HT-29 (cell line): ENCODE measurements at regions not wholly inside any gene's neighbourhood (a gene's known extent, or its start where the extent isn't known, plus 50 kb on each side); places are given as distances from the start of the nearest gene placed in this dataset.
A peak's percentile ranks its signal among the peaks of the same experiment; 100 is the strongest.

Source experiments
- DNase-seq: peaks from one replicate; pipeline ENCODE4 v3.0.0-alpha.2; 2015; ENCODE audit warnings: low spot score

DNA sequence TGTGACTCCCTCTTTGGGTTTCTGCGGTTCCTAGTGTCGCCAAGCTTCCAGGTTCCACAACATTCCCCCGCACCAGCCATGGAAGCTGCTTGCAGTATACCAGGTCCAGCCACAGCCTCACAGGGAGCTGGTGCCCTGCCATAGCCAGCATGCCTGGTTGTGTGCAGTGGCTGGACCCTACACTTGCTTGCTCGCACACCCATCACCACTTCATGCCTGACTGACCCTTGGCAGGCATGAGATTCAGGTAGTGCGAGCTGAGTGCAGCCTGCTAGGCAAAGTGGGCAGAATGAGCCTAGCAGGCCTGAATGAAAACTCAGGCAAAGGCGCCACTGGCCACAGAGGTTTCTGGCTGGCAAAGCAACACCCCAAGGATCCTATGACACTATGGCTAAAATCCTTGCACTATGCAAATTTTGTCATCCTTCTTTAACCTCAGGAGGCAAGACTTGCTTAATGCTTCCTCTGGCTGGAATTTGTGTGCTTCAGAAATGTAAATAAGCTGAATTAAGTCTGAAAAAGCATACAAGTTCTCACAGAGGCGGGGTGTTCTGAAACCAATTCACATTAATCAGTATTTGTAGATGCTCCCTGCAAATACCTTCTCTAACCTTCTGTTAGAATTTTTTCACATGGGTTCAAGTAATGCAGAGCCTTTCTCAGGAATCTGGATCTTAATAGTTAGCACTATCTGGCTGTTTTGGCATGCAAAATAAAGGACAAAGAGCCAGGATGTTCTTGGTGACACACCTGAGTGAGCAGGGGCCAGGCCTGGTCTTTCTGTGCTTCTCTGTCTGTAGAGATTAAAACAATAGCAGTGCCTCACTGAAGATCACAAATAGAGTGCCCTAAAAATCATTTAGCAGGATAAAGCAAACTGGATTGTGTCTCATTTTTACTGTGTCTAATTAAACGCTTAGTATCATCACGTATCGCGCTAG, 256.9 kb downstream of the GPATCH2 start:
- DNase-seq = no peak

DNA sequence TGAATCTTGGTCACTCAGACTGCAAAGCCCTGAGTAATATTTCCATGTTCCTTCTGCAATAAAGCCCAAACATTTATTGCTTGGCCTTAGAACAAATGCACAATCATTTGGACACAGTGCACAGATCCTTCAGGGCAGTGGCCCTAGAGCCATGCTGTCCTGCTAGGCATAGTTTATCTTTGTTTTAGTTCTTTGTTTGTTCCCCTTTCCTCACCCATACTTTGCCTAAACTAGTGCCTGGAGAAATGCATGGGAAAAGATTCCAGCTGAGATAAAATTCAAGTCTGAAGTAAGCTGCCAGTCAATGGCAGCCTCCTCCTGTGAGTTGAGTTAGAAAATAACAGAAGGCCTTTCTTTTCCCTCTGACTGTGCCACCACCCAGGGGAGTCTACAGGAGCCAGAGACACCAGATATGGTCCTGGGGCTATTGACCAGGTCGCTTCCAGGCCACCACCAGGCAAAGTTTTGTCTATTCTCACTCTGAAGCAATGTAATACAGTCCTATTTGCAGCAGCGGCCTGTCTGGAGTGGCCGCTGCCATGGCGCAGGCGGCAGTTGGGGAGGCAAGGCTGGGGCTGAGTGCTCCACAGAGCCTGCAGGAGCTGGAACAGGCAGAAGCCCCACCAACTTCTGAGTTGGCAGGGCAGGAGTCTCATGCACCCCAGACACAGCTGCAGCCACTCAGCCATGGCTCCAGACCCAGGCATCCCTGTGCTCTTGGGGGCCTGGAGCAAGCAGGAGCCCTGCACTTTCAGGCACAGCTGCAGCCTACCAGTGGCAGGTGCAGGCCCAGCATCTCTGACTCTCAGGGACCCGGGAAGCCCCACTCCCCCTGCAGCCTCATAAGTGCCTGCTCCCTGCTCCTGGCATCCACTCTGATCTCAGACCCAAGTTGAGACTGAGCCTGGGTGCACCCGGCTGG, 258.6 kb downstream of the GPATCH2 start:
- DNase-seq = no peak

DNA sequence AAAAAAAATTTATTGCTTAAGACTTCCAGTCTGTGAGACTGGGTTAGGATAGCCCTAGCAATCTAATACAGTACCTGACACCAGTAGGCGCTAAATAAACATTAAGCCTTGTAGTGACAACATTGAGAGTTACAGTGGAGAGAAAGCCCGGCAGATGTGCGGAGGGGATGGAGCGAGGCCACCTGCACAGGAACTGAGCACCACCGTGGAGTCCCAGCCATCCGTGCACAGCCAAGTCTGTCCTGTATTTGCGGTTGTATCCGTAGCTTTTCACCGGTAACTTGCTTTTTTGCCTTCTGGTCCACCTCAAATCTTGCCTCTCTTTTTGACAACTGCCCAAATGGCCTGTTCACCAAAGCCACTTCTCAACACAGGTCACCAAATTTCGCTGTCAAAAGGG, 260.1 kb downstream of the GPATCH2 start:
- no peak for DNase-seq

DNA sequence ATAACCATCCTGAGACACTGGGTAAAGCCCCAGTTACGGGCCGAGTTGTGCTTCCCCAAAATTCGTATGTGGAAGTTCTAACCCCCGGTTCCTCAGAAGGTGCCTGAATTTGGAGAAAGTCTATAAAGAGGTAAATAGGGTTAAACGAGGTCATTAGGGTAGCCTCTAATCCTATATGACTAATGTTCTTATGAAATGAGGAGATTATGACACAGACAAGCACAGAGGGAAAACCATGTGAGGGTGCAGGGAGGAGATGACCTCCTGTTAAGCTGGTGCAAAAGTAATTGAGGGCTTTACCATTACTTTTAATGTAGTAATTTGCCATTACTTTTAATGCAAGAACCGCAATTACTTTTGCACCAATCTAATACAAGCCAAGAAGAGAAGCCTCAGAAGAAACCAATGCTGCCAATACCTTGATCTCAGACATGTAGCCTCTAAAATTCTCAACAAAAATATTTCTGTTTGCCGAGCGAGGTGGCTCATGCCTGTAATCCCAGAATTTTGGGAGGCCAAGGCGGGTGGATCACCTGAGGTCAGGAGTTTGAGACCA, 260.8 kb downstream of the GPATCH2 start:
- no peak for DNase-seq

DNA sequence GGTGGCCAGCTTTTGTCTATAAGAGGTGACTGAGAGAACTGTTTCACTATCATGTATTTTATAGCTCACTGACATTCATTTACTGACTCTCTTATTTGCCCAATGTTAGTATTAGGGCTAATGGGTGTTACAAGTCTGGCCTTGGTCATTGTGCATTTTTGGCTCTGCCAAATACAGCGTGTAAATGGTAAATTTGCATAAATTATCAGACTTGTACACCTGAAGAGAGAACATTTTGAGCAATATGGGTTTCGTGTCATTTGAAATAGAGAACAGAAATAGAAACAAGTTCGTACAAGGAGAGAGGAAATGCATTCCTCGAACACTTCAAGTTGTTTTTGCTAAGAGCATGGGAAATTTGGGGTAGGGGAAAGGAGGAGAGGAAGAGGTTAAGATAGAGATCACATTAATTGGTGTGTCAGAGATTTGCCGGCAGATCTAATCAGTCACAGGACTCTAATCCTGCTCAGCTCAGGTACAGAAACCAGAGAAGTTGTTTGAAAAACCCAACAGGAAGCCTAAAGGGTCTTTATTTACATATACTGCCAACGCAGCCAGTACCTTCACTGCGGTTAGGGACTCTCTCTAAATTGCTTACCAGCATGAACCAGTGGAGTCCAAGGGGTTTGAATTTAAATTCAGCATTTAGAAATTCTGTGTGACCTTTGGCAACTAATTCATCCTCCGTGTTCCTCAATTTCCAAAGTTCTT, 261.5 kb downstream of the GPATCH2 start:
- no peak for DNase-seq

DNA sequence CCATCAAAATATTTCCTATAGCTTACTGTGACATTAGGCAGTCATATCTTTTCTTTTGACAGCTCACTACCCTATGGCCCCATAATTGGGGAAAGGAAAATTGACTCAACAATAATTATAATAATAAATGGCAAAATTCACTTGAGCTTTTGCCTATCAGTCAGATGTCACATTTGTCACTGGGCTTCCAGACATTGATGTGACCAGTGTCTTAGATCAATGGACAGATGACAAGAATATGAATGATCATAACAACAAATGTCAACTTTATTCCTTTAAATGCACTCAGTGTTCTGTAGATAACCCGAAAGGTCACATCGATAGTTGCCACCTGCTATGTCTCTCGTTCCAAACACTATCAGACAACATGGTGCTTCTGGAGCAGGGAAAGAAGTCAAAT, 266.7 kb downstream of the GPATCH2 start:
- DNase-seq = no peak

DNA sequence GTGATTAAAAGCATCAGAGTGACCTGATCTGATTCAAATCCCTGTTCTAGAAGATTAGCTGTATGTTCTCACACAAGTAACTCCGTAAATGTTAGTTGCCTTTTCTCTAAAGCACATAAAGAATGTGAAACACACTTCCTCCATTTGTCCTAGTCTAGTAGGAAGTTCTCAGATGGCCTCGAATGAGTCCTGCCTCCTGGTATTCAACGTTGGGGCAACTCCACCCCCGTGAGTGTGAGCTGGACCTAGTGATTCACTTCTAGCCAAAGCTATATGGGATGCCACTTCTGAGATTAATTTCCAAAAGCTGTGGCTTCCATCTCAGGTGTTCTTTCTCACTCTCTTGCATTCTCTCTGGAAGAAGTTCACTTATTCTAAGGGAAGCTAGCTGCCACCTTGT, 267.6 kb downstream of the GPATCH2 start:
- DNase-seq = no peak

DNA sequence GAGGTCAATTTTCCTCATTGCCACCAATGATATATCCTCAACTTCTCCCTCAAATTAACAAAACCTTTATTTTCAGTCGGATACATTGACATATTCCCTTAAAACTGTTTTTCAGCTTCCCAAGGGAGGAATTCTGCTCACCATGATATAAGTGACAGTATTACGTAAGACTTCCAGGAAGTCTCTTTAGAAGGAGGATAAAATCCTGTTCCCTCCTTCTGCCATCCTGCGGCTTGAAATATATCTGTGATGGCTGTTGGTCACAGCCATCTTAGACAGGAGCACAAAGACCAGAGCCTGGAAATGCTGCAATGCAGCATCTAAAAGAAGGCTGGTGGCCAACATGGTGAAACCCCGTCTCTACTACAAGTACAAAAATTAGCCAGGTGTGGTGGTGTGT, 270.4 kb downstream of the GPATCH2 start:
- no peak for DNase-seq

DNA sequence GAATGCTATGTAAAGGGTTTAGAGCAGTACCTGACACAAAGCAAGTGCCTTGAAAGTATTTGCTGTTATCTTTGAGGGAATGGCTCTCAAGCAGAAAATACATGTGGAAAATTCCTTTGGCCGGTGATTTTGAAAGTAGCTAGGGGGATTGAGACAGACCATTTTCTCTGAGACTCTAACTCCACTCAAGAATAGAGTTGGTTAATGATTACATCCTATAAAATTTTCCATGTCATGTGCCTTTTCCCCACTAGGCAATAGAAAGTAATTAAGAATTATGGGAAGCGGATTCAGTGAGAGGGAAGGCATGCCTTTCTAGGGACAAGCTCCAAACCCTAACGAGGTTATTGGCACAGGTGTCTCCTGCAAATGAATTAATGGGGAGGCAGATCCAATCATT, 276.0 kb downstream of the GPATCH2 start:
- DNase-seq = peak; percentile 33

DNA sequence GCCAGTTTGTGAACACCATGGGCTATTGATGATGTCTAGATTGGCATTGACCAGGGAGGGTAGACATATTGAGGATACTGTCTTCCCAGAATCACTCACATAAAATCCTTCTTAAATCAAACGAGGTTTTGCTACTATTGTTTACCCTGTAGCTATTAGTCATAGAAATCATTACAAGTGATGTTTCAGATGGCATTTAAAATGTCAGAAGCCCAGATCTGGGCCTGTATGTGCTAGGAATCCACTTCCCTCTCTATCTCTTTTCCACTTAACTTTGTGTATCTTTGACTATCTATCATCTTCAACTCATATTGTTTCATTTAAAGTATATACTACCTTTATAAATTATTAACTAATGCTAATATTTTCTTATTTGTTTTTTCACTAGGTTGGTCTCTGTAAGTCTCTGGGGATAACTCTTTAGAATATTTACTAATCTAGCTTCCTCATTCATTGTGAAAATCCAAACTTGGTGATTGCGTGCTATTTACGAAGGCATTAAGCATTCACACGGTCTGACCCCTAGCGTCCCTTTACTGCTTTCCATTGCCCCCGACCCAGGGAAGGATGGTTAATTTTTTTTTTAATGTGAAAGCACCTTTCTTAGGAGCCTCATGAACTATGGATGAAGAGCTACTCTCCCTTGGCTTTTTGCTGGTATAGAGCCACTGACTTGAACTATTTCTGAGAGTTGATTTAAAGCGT, 281.8 kb downstream of the GPATCH2 start:
- DNase-seq = no peak

DNA sequence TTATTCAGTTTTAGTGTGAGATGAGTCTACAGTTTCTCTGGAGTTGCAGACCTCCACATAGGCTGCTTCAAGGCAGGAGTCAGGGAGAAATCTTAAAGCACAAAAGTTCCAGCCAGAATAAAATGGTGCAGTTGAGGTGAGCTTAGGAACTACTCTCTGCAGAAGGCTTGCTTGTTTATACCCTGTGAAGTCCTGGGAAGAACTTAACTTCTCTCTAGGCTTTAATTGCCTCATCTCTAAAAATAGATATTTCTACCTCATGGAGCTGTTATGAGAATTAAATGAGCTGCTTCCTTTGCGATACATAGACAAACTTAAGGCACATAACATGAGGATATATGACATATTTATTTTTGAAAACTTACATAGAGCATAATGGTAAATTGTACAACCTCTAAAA, 286.2 kb downstream of the GPATCH2 start:
- no peak for DNase-seq

DNA sequence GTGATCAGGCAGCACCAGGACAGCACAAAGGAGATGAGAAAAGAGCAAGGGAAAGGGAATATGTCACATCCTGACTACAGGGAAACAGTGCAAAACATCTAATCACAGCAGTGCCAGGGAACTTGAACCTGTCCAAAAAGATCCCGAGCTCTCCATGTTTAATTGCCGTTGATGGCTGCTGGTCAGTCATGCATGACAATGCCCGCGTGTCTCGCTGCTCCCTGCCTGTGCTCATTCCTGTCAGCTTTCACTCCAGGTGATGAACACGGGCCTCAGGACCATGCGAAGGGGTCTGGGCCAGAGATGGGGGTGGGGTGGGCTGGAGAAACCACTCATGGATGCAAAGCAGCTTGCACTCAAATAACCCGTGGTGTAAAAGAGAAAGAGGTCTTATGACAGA, 287.0 kb downstream of the GPATCH2 start:
- no peak for DNase-seq

DNA sequence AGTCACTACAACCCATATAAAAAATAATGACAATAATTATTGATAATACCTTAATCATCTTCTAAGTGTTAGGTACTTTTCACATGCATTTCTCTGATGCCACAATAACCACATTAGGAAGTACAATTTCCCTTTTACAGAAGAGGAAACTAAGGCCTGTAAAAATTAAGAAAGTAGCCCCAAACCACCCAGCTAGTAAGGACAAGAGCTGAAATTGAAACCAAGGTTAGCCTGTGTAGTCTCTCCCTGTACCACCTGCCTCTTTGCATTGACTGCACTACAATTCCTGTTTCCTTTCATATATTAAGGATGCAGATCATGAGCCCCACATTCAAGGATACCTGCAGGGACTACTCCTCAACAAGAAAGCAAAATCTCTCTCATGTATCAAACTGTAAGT, 288.8 kb downstream of the GPATCH2 start:
- no peak for DNase-seq

DNA sequence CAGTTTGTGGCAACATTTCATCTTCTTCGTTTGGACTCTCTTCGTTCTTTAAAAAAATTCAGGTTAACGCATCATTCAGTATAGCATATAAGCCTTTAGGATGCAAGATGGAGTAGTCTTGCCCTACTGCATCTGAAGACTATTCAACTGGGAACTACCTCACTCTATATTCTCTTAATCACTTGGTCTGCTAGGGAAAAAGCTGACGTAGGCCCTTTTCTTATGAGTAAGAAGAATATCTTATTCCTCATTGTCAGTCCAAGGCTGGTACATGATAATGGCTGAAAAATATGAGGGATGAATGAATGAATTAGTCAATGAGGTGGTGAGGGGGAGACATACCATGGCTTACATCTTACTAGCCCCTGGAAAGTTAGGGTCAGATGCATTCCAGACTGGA, 294.2 kb downstream of the GPATCH2 start:
- no peak for DNase-seq

DNA sequence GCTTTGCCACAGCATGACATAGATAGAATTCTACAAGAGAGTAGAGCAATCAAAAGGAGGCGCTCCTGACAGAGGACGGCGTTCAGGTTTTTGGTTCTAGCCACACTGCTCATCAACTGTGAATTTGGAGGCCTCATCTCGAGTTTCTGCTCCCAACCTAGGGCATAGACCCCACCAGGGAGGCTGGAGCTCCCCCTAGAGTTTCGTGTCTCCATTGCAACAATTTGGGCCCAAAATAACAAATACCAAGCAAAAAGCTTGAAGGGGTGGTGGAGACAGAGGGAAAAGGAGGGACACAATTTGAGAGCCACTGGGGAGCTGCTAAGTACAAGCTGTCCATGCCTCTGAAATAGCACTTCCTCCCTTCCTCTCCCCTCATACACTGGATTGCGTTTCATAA, 297.0 kb downstream of the GPATCH2 start:
- peak; percentile 30 for DNase-seq

DNA sequence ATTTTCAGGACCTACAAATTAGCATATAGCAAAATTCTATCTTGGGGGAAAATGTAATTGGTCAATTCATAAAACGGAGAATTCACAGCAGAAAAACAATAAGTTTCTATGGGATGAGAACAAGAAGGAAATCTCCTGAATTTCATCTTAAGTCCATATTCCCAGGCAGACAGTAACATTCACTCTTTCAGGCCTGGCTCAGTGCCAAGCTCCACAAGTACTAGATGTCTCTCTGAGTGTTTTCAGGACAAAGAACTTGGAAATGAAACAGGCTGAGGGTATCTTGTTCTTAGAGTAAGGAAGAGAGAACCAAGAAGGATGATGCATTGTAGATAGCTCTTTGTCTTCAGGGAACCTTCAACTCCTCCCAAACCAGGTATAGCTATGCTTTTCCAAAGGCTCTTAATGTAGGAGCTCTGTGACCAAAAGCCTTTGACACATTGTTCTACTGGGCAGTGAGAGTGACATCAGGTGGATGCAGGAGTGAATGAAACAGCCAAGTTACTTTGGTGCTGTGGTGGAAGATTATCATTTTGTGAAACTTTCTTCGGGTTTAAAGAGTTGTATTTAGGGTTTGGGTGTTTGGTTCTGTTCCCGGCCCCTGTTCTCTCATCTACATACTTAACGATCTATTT, 298.3 kb downstream of the GPATCH2 start:
- peak; percentile 10 for DNase-seq

DNA sequence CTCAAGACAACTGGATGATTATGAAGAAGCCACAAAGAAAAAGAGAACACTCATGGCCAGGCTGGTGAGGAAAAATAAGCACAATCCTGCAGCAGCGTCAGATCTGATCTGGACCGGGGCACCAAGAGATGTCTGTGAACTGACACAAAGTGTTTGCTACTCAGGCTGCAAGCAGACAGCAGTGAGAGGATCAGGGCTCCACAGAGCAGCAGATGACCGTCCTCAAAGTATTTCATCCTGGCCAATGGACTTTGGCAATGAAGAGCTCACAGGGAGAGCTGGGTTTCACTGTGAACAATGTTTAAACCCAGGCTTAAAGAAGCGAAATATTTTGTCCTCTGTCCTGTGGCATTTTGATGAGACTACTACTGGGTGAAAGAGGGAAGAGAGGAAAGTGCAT, 299.2 kb downstream of the GPATCH2 start:
- no peak for DNase-seq

DNA sequence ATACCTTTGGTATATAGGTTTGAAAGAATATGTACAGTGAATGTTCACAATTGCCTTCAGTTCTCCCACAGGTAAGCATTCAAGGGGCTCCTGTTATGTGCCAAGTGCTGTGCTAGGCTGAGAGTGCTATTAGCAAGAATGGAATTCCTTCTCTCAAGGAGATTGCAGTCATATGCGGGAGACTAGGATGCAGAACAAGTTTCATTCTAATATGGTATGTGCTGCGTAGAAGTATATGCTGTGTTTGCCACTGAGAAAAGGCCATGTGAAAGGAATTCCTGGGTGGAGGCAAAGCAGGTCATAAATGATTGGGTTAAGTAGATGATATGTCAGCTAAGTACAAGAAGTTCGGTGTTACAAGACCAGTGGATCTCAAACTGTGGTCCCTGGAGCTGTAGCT, 303.0 kb downstream of the GPATCH2 start:
- DNase-seq = no peak

DNA sequence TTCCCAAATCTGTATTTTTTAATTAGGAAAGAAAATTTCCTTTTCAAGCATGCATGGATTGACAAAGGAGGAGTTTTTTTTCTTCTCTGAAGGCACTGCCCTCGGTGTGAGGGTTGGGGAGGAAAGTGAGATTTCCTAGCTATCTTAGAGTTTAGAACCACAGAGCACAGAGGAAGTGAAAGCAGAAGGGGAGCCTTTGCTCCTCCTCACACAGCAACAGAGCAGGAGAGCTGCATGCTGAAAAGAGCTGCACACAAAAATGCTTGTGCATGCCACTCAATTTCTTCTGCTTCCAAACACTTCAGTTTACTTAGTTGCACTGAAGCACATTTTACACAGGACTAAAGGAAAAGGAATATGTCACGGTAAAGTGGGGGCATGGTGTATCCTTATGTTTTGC, 308.1 kb downstream of the GPATCH2 start:
- DNase-seq = no peak

DNA sequence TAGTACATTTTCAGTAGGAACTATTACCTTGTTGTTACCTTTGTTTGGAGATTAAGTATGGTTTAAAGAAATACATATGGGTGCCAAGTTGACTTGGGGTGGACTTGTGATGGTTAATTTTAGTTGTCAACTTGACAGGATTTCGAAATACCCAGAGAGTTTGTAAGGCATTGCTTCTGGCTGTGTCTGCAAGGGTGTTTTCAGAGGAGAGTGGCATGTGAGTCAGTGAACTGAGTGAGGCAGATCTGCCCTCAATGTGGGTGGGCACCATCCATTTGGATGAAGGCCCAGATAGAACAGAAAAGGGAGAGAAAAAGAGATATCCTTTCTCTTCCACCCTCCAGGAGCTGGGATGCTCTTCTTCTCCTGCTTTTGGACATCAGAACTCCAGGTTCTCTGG, 315.5 kb downstream of the GPATCH2 start:
- DNase-seq = no peak

DNA sequence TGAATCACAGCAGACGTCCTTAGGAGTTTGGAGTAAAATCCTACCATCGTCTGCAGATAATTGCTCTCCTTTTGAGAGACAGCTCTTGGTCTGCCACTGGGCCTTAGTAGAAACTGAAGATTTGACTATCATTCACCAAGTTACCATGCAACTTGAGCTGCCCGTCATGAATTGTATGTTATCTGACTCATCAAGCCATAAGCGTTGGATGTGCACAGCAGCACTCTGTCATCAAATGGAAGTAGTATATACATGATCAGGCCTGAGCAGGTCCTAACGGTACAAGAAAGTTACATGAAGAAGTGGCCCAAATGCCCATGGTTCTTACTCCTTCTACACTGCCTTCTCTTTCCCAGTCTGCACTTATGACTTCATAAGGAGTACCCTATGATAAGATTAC, 317.8 kb downstream of the GPATCH2 start:
- no peak for DNase-seq
